ENCODE measurements at regions not wholly inside any gene's neighbourhood (a gene's known extent, or its start where the extent isn't known, plus 50 kb on each side); places are given as distances from the start of the nearest gene placed in this dataset.
"Not testable (repeated sequence)": the region's sequence is repeated elsewhere in the genome, so short reads cannot be mapped to it uniquely, and the experiment has no call there.

DNA sequence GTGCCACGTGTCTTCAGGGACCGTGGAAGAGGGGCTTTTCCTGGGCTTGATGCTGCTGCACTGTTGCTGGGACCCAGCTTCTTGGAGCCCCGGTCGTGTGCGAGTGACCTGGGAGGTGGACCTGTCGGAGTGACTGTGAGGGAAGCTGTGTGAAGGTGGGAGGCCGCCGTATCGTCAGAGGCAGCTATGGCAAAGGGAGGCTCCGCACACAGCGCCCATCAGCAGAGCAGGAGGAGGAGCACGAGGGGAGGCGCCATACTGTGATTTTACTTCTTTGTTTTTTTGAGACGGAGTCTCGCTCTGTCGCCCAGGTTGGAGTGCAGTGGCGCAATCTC is 171.0 kb downstream of the LAT start:
- DNase-seq, result not testable (repeated sequence)

DNA sequence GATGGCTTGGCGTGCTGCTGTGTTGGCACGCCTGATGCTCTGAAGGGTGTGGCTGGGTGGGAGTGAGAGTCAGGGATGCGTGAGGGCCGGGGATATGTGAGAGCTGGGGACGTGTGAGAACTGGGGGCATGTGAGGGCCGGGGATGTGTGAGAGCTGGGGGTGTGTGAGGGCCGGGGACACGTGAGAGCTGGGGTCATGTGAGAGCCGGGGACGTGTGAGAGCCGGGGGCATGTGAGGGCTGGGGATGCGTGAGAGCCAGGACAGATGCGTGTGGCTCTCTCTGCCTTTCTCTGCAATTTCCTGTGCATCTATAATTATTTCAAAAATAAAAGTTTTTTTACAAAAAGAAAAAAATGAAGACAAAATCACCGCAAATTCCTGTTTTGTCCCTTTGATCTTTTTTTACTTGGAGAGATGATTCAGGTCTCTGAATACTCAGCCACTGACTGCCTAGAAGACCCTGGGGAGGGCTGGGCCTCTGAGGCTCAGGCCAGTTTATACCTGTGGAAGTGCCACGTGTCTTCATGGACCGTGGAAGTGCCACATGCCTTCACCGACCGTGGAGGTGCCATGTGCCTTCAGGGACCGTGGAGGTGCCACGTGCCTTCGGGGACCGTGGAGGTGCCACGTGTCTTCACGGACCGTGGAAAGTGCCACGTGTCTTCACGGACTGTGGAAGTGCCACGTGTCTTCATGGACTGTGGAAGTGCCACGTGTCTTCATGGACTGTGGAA is 170.4 kb downstream of the LAT start:
- not testable (repeated sequence) for DNase-seq

DNA sequence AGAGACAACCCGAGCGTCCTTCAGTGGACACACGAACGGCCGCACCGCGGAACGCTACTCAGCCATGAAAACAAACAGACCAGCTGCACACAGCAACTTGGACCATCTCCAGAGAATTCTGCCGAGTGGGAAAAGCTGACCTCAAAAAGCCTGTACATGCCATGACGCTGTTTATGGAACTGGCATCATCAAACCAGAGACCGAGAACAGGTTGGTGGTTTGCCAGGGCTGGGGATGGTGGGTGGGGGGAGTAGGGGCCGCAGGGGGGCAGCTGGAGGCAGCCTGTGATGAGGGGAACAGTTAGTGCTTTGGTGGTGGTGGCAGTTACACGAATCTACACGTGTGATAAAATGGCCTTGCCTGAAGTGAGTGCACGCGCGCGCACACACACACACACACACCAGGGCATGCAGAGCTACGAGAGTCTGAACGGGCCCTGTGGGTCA is 169.8 kb downstream of the LAT start:
- no peak for DNase-seq

DNA sequence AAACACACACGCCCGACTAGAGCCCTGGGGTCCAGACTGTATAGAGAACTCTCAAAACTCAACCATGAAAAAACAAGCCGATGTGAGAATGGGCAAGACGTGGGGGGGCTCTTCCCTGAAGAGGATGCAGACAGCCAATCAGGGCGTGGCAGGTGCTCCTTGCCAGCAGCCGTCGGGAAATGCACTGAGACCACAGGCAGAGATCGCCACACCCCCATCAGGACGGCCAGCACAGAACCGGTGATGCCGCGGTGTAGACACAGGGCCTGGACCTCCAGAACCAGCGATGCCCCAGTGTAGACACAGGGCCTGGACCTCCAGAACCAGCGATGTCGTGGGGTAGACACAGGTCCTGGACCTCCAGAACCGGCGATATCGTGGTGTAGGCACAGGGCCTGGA is 169.2 kb downstream of the LAT start:
- DNase-seq, result no peak

DNA sequence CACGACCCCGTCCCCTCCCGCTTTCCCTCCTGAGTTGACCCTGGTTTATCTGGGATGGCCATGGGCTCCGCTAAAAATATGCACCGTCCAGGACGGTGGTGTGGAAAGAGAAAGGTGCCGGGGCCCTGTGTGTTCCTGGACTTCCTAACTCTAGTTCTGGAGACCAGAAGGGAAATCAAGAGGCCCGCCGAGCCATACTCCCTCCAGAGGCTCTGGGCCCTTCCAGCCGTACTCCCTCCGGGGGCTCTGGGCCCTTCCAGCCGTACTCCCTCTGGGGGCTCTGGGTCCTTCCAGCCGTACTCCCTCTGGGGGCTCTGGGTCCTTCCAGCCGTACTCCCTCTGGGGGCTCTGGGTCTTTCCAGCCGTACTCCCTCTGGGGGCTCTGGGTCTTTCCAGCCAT is 168.5 kb downstream of the LAT start:
- not testable (repeated sequence) for DNase-seq

DNA sequence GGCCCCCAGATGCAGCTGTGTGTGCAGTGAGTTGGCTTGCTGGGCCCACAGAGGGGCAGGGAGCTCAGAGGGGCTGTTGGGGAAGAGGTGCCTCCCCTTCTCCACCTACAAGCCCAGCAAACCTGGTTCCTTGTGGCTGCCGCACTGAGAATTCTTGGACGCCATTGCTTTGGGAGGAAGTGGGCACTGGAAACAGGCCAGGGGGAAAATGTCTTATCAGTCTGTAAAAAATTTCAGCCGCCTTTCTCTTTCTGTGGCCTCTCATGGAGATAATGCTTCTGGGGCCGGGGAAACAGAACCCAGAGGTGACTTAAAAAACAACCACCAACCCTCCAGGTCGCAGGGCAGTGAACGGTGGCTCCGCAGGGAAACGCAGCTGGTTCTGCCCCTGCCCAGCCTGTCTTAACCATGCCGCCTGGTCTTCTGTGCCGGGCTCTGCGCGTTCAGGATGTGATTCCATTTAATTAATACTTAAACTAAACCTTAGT is 167.7 kb downstream of the LAT start:
- DNase-seq, result not testable (repeated sequence)

DNA sequence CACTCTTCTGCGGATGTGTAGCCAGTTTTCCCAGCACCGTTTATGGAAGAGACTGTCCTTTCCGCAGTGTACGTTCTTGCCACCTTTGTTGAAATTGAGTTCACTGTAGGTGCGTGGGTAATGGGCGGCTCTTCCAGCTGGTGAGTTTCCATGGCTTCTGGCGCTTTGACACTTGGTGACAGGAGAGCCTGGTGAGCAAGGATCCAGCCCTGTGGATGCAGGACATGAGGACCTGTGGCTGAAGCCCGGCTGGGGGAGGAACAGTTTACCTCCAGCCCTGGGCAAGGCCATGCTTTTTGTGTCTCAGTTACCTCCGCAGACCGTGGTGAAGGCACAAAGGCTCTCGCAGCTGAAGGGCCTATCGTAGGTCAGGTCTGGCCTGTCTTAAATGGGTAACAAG is 166.5 kb downstream of the LAT start:
- no peak for DNase-seq

DNA sequence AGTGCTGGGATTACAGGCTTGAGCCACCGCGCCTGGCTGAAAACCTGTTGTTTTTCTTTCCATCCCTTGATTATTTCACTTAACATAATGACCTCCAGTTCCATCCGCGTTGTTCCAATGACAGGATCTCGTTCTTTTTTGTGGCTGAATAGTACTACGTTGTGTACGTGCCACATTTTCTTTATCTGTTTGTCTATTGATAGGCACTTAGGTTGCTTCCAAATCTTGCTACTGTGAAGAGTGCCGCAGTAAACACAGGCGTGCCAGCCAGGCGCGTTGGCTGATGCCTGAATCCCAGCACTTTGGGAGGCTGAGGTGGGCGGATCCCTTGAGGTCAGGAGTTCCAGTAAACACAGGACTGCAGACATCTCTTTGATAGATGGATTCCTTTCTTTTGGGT is 165.1 kb downstream of the LAT start:
- DNase-seq, result not testable (repeated sequence)

DNA sequence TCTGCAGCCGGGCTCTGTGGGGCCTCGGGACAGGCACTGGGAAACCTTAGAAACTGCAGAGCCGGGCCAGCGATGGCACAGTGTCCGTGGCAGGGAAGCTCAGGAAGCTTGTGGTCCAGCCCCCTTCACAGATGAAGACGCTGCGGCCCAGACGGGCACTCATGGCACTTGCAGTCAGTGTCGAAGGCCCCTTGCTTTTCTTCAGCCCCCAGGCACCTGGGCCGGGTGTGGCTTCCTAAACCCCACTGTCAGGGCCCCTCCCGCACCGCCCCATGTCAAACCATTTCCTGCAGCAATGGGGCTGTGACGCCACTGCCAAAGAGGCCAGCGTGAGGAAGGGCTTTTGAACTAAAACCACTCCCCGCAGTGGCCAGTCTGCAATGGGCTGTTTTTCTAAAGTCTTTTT is 164.0 kb downstream of the LAT start:
- peak; percentile 80 for DNase-seq

DNA sequence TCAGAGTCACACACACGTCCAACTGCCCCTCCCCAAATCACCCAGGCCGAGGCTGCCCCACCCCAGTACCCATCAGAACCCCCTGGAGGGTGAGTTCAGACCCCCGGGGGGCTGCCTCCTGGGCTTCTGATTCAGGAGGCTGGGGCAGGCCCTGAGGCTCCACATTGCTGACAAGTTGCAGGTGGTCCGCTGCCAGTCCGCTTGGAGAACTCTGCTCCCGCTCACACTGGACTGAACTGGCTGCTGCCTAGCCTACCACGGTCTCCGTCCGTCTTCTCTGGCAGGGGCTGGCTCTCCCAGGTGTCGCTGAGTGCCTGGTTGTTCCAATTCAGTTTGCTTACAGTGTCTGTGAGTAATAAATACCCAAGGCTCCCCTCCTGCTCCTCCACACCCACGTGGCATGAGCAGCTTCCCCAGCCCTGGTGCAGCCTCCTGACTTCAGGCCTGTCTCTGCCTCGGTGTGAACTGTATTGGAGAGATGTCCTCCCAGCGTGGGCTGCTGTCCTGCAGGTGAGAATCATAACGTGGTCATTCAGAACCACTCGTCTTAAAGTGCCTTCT is 163.4 kb downstream of the LAT start:
- DNase-seq, result peak; percentile 26

DNA sequence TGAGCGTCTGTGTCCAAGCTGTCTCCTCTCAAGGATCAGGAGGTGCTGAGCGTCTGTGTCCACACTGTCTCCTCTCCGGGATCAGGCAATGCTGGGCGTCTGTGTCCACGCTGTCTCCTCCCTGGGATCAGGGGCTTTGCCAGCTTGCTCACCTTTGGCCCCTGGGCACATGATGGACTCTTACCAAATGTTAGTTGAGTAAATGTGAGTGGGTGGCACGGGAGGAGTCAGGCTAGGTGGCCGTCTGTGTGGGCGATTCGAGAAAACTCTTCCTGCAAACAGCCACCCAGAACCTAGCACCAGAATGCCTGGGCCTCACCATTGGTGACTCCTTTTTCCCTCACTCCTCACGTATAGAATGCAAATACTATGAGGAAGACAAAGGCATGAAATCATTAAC is 162.9 kb downstream of the LAT start:
- not testable (repeated sequence) for DNase-seq

DNA sequence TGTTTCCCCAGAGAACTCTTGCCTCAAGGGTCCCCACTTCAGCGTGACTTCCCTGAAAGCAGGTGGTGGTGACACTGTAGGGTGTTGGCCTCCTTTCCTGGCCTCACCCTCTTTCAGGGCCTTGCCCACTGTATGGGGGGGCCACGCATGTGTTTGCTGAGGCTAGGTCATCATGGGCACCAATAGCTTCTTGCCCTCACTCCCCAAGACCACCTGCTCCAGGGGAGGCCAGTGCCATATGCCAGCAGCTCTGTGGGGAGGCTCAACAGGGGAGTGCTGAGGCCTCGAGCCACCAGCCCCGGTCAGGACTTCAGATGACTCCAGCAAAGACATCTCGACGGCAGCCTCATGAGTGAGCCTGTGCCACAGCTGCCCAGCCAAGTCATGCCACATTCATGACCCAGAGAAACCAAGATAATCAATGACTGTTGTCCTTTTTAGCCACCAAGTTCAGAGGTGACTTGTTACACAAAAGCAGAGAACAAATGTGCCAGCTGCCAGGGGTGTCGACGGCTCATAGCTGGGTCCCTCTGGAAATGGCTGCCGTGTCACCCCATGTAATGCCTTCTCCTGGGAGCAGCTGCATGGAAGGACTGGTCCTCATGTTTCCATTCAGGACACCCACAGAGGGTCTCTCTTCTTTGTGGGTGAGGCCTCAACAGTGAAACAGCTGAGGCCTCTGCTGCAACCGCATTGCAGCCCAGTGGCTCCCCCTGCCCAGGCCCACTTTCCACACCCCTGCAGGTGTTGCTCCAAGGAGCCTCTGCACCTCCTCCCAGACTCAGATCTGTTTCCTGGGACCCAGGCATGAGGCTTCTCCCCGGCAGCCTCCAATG is 162.2 kb downstream of the LAT start:
- DNase-seq, result not testable (repeated sequence)

DNA sequence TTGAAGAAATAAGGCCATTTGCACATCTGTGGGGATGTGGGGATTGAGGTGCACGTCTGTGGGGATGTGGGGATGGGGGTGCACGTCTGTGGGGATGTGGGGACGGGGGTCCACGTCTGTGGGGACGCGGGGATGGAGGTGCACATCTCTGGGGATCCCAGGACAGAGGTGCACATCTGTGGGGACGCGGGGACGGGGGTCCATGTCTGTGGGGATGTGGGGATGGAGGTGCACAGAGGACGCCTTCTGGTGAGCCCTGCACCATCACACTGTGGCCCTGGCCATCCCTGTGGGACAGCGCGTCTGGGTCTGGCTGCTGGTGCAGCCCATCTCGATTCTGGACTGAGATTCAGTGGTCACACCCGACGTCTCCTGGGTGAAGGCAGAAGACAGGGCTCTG is 161.4 kb downstream of the LAT start:
- no peak for DNase-seq

DNA sequence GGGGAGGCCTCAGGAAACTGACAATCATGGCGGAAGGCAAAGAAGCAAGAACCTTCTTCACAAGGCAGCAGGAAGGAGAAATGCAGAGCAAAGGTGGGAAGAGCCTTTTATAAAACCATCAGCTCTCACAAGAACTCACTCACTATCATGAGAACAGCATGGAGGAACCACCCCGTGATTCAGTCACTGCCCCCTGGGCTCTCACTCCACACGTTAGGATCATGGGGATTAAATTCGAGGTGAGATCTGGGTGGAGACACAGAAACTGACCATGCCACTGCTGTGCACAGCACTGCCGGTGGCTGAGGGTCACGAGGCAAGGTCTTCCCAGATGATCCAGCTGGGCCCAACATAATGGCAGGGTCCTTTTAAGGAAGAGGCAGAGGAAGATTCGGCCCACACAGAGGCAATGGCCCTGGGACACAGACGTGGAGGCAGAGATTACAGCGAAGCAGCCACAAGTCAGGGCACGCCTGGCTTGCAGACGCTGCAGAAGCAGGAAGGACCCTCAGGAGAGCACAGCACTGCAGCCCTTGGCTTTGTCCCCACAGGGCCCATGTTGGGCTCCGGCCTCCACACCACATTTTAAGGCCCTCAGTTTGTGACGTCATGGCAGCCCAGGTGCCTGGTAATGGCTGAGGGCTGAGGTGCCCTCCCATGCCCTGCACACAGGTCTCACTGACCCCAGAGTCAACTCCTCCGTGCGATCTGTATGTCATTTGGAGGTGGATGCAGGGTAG is 160.8 kb downstream of the LAT start:
- not testable (repeated sequence) for DNase-seq

DNA sequence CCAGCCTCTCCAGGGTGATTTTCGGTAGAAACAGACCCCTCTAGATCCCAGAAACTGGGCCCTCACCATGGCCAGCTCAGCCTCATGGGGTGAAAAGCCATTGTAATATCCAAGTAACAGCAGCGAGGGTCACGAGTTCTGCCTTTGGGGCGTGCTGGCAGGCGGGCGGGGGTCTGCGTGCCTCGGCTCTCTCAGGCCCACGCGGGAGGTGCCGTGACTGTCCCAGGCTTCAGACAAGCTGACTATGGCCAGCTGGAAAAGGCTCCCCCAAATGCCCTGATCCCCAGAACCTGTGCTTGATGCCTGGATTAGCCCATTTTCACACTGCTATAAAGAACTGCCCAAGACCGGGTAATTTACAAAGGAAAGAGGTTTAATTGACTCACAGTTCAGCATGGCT is 160.2 kb downstream of the LAT start:
- not testable (repeated sequence) for DNase-seq

DNA sequence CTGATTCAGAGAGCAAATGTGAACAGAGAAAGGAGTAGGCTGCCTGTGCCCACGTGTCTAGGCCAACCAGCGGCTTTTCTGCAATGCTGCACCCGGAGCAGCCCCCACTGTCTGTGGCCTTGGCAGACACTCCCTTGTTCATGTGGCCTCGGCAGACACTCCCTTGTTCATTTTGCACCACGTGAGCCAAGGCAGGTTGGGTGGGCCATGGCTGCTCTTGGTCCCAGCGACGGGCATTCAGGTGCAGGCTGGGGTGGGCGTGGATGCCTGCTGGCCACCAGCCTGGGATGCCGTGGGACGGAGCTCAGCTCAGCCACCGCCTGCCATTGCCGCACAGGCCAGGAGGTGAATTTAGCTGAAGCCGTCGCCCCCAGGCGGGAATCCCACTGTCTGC is 159.8 kb downstream of the LAT start:
- not testable (repeated sequence) for DNase-seq

DNA sequence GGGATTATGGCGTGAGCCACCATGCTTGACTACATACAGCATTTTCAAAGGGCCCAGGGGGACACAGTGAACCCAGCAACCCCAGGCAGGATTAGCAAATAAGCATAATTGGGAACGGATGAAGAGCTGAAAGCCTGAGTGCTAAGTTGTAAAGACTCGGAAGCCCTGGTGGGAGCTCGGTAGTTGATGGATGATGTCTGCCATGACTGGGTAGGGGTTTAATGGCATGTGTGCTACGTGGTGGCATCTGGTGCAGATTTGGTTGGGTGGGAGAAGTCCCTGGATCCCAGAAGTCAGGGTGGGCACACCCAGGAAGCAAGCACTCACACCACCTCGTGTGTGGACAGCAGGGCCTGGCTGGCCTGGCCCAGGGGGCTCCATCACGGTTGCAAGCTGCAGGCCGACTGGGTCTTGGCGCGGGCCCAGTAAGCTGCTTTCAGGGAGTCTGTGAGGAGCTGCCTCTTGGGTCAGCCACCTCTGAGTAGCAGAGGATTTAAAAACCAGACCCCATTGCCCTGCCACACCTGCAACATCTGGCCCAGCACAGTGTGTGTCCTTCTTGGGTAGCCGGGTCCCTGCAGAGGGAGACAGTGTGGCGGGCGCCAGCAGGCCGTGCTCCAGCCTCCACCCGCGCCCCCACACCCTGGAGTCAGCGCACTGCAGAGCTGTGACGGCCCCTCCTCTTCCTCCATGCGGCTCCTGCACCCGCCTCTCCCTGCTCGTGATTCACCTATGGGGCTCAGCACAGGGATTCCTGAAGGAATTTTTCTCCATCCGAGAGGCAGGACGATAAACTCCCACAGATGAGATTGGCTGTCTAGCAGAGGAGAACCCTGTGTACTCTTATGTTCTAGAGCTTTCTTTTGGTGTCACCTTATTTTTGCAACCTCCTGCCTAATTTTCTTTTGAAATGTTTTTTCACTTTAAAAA is 159.2 kb downstream of the LAT start:
- not testable (repeated sequence) for DNase-seq

DNA sequence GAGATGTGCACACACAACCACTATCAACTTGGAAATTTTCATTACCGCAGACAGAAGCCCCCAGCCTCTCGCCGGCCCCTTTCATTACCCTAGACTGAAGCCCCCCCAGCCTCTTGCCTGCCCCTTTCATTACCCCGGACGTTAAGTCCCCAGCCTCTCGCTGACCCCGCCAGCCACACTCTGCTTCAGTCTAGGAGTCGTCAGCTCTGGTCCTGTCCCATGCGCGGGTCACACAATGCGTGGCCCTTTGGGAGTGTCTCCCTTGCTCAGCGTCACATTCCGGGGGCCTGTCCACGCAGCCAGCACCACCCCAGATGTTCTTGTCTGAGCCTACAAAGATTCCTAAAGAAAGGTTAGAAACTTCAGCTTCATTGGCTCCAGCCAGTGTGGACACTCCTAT is 157.7 kb downstream of the LAT start:
- not testable (repeated sequence) for DNase-seq

DNA sequence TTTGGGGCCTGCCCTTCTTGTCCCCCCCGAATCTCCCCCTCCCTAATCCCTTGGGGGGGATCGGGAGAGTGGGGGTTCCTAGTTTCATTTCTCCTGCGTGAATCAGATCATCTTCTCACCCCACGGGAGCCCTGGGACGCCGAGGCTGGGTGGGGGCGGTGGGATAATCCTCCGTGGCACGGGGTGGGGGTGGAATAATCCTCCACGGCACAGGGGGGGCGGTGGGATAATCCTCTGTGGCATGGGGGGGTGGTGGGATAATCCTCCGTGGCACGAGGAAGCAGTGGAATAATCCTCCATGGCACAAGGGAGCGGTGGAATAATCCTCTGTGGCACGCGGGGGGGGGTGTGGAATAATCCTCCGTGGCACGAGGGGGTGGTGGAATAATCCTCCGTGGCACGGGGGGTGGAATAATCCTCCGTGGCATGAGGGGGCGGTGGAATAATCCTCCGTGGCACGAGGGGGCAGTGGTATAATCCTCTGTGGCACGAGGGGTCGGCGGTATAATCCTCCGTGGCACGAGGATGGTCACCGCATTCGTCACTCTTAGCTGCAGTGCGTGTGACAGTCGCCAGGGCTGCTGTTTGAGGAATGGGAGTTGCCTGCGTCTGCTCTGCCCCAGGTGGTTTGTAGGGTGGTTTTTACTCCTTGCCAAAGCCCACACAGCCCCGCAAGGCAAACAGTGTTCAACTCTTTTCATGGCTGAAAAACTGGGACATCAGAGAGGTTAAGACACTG is 156.9 kb downstream of the LAT start:
- DNase-seq, result no peak

DNA sequence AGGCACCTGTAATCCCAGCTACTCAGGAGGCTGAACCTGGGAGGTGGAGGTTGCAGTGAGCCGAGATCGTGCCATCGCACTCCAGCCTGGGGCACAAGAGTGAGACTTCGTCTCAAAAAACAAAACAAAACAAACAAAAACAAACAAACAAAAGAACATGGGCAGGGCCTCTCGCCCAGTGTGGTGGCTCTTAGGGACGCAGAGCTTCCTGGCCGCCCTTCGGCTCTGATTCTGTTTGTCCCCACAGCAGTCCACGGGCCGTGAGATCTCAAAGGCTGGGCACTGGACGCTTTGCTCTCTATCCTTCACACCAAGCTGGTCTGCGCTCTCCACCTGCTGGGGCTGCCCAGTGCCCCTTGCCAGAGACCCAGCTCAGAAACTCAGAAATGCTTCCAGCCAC is 156.3 kb downstream of the LAT start:
- DNase-seq, result not testable (repeated sequence)
